GM12891 (cell line): ENCODE measurements at regions not wholly inside any gene's neighbourhood (a gene's known extent, or its start where the extent isn't known, plus 50 kb on each side); places are given as distances from the start of the nearest gene placed in this dataset.

ENCODE experiments used
- DNase-seq: peaks from one replicate; pipeline ENCODE4 v3.0.0; 2011; ENCODE audit warnings: low spot score; ENCODE audit not compliant: insufficient read length
- FAIRE-seq: peaks from 2 replicates; lab custom pipeline; 2011; peaks lifted over from hg19 to GRCh38; lab: Jason Lieb, UNC
- PAX5 ChIP-seq: IDR thresholded peaks from 2 replicates; pipeline ENCODE4 v1.6.1; 2011; ENCODE audit warnings: low read length, moderate library complexity, mild to moderate bottlenecking; ENCODE audit not compliant: insufficient read depth, severe bottlenecking
- POLR2A ChIP-seq: IDR thresholded peaks from 2 replicates; pipeline ENCODE4 v1.6.1; 2011; ENCODE audit warnings: low read depth, low read length, control low read depth
- POLR2AphosphoS5 ChIP-seq: IDR thresholded peaks from 2 replicates; pipeline ENCODE4 v1.6.1; 2011; ENCODE audit warnings: low read depth, low read length, control low read depth
- POU2F2 ChIP-seq: IDR thresholded peaks from 2 replicates; pipeline ENCODE4 v1.6.1; 2011; ENCODE audit warnings: low read depth, mild to moderate bottlenecking, control low read depth, low read length, moderate library complexity
- SPI1 ChIP-seq: IDR thresholded peaks from 2 replicates; pipeline ENCODE4 v1.6.1; 2011; ENCODE audit warnings: low read depth, low read length, control low read depth
- TAF1 ChIP-seq: IDR thresholded peaks from 2 replicates; pipeline ENCODE4 v1.6.1; 2011; ENCODE audit warnings: low read depth, low read length, control low read depth

- TF ChIP-seq TAF1 (no peak), POLR2AphosphoS5 (no peak), PAX5 (no peak), POLR2A (no peak), POU2F2 (no peak), SPI1 (no peak)
- DNase-seq (no peak), FAIRE-seq (no peak)
Observed at GRCh38 chr6:103784117-103784516, 1075.6 kb downstream of the HACE1 start.

- FAIRE-seq (no peak), DNase-seq (no peak)
Observed at GRCh38 chr6:103783329-103783728, 1076.4 kb downstream of the HACE1 start.

GRCh38 chr6:103769431-103769830 lies 1090.3 kb downstream of the HACE1 start:
- DNase-seq (no peak), FAIRE-seq (no peak)

More at GRCh38 chr6:103783329-103783728, 1076.4 kb downstream of the HACE1 start:
- TF ChIP-seq POU2F2 (no peak), POLR2AphosphoS5 (no peak), PAX5 (no peak), SPI1 (no peak), TAF1 (no peak), POLR2A (no peak)

GRCh38 chr6:103750603-103751002 lies 1109.1 kb downstream of the HACE1 start:
- DNase-seq, result no peak
- TF ChIP-seq POLR2AphosphoS5 (no peak), POLR2A (no peak), PAX5 (no peak), SPI1 (no peak), POU2F2 (no peak), TAF1 (no peak)
- no peak for FAIRE-seq

More at GRCh38 chr6:103769431-103769830, 1090.3 kb downstream of the HACE1 start:
- TF ChIP-seq PAX5, result no peak
- TF ChIP-seq POLR2AphosphoS5, result no peak
- TF ChIP-seq POU2F2, result no peak
- TF ChIP-seq POLR2A, result no peak
- TF ChIP-seq SPI1, result no peak
- TF ChIP-seq TAF1, result no peak

GRCh38 chr6:103734016-103734415 lies 1125.7 kb downstream of the HACE1 start:
- FAIRE-seq, result no peak
- TF ChIP-seq POU2F2, result no peak
- TF ChIP-seq POLR2AphosphoS5, result no peak
- no peak for TF ChIP-seq PAX5
- no peak for TF ChIP-seq TAF1
- no peak for TF ChIP-seq POLR2A
- TF ChIP-seq SPI1, result no peak
- DNase-seq, result no peak

- FAIRE-seq (no peak), DNase-seq (no peak)
- TF ChIP-seq POU2F2, result no peak
- TF ChIP-seq POLR2A, result no peak
- TF ChIP-seq TAF1, result no peak
- TF ChIP-seq SPI1, result no peak
- TF ChIP-seq PAX5, result no peak
Observed at GRCh38 chr6:103729658-103730057, 1130.1 kb downstream of the HACE1 start.

GRCh38 chr6:103723438-103724322 lies 1136.0 kb downstream of the HACE1 start:
- FAIRE-seq (no peak), DNase-seq (no peak)
- TF ChIP-seq SPI1, result no peak
- no peak for TF ChIP-seq POLR2A
- no peak for TF ChIP-seq TAF1
- TF ChIP-seq POLR2AphosphoS5, result no peak
- no peak for TF ChIP-seq POU2F2
- TF ChIP-seq PAX5, result no peak

GRCh38 chr6:103722683-103723082 lies 1137.0 kb downstream of the HACE1 start:
- DNase-seq (no peak), FAIRE-seq (no peak)
- TF ChIP-seq POLR2AphosphoS5 (no peak), SPI1 (no peak), POU2F2 (no peak), PAX5 (no peak), POLR2A (no peak), TAF1 (no peak)

GRCh38 chr6:103721923-103722322 lies 1137.8 kb downstream of the HACE1 start:
- FAIRE-seq (no peak), DNase-seq (no peak)
- no peak for TF ChIP-seq POLR2AphosphoS5
- TF ChIP-seq PAX5, result no peak
- TF ChIP-seq TAF1, result no peak
- no peak for TF ChIP-seq SPI1
- TF ChIP-seq POLR2A, result no peak
- TF ChIP-seq POU2F2, result no peak

- TF ChIP-seq TAF1 (no peak), PAX5 (no peak), POLR2AphosphoS5 (no peak), POLR2A (no peak), SPI1 (no peak), POU2F2 (no peak)
- no peak for DNase-seq
- FAIRE-seq, result no peak
Observed at GRCh38 chr6:103720393-103720792, 1139.3 kb downstream of the HACE1 start.
